WERI-Rb-1 (cell line): ENCODE measurements at regions not wholly inside any gene's neighbourhood (a gene's known extent, or its start where the extent isn't known, plus 50 kb on each side); places are given as distances from the start of the nearest gene placed in this dataset.

Experiments used
- DNase-seq: peaks from one replicate; pipeline ENCODE4 v3.0.0-alpha.2; 2020
- H3K27ac ChIP-seq: fragments of 250-450 bp; sonication (Bioruptor Pico); 2 replicates; pipeline ENCODE4 v1.5.1; 2020; ENCODE audit warnings: mild to moderate bottlenecking, moderate library complexity
- H3K27me3 ChIP-seq: fragments of 250-450 bp; sonication (Bioruptor Pico); 2 replicates; pipeline ENCODE4 v1.5.1; 2021; ENCODE audit warnings: mild to moderate bottlenecking, low read depth, moderate library complexity; ENCODE audit not compliant: insufficient read depth, severe bottlenecking
- H3K36me3 ChIP-seq: fragments of 250-450 bp; sonication (Bioruptor Pico); 2 replicates; pipeline ENCODE4 v1.5.1; 2020; ENCODE audit warnings: mild to moderate bottlenecking, moderate library complexity
- H3K4me3 ChIP-seq: 2 replicates; pipeline ENCODE4 v1.5.1; 2011; ENCODE audit warnings: low read depth, mild to moderate bottlenecking, control low read depth, low read length
- H3K9me3 ChIP-seq: fragments of 250-450 bp; sonication (Bioruptor Pico); 2 replicates; pipeline ENCODE4 v1.5.1; 2021; ENCODE audit warnings: mild to moderate bottlenecking, moderate library complexity; ENCODE audit not compliant: severe bottlenecking
- CTCF ChIP-seq: IDR thresholded peaks from 2 replicates; pipeline ENCODE4 v1.5.1; 2011; ENCODE audit warnings: low read depth, mild to moderate bottlenecking, control low read depth, inconsistent platforms, low read length

GRCh38 chr11:95442531-95443050 is 211.6 kb upstream of the SESN3 start:
- Histone ChIP-seq H3K27ac (no peak overlapping the region), H3K4me3 (no peak overlapping the region), H3K36me3 (no peaks in the 10 kb centered on the region), H3K9me3 (no peaks in the 10 kb centered on the region), H3K27me3 (no peaks in the 10 kb centered on the region)
- DNase-seq = peak; percentile 64
- no peak for TF ChIP-seq CTCF

GRCh38 chr11:95435628-95436353 is 204.8 kb upstream of the SESN3 start:
- Histone ChIP-seq H3K36me3 (no peaks in the 10 kb centered on the region), H3K27me3 (no peaks in the 10 kb centered on the region), H3K4me3 (no peak overlapping the region), H3K9me3 (no peaks in the 10 kb centered on the region), H3K27ac (no peak overlapping the region)
- DNase-seq = no peak
- no peak for TF ChIP-seq CTCF

- Histone ChIP-seq H3K27ac (no peak overlapping the region), H3K9me3 (no peaks in the 10 kb centered on the region), H3K36me3 (no peaks in the 10 kb centered on the region), H3K4me3 (no peak overlapping the region), H3K27me3 (no peaks in the 10 kb centered on the region)
- DNase-seq = no peak
- no peak for TF ChIP-seq CTCF
These were observed 204.2 kb upstream of the SESN3 start for GRCh38 chr11:95435192-95435591.

- H3K27ac ChIP-seq = no peak overlapping the region
- H3K4me3 ChIP-seq = no peak overlapping the region
- DNase-seq = no peak
- no peaks in the 10 kb centered on the region for H3K9me3 ChIP-seq
- no peaks in the 10 kb centered on the region for H3K27me3 ChIP-seq
- no peaks in the 10 kb centered on the region for H3K36me3 ChIP-seq
- TF ChIP-seq CTCF = no peak
These were observed 203.6 kb upstream of the SESN3 start for GRCh38 chr11:95434489-95435057.

- TF ChIP-seq CTCF = no peak
- Histone ChIP-seq H3K36me3 (no peaks in the 10 kb centered on the region), H3K4me3 (no peak overlapping the region), H3K27me3 (no peaks in the 10 kb centered on the region), H3K27ac (no peak overlapping the region), H3K9me3 (no peaks in the 10 kb centered on the region)
- no peak for DNase-seq
These were observed 203.0 kb upstream of the SESN3 start for GRCh38 chr11:95434009-95434408.
